ENCODE measurements at regions not wholly inside any gene's neighbourhood (a gene's known extent, or its start where the extent isn't known, plus 50 kb on each side); places are given as distances from the start of the nearest gene placed in this dataset.

- Histone ChIP-seq H3K36me3 (ENCODE audit: control insufficient read depth, insufficient read depth, low read length) (peaks cover 3% of the 10 kb centered on the region), H3K4me3 (ENCODE audit: low read depth, low read length) (no peak overlapping the region), H3K27me3 (ENCODE audit: control insufficient read depth, insufficient read depth, low read length) (no peaks in the 10 kb centered on the region)
- FAIRE-seq: no peak
- TF ChIP-seq CTCF (IDR thresholded peaks at IDR 0.05; ENCODE audit: insufficient read depth, low read length, severe bottlenecking): no peak
- DNase-seq (ENCODE audit: low read depth): no peak
These were observed 88.1 kb downstream of the SEPTIN7 start for GRCh38 chr7:35889001-35889400.

GRCh38 chr7:35889870-35890269 lies 89.0 kb downstream of the SEPTIN7 start:
- TF ChIP-seq CTCF (IDR thresholded peaks at IDR 0.05; ENCODE audit: insufficient read depth, low read length, severe bottlenecking): no peak
- Histone ChIP-seq H3K27me3 (ENCODE audit: control insufficient read depth, insufficient read depth, low read length) (no peaks in the 10 kb centered on the region), H3K4me3 (ENCODE audit: low read depth, low read length) (no peak overlapping the region), H3K36me3 (ENCODE audit: control insufficient read depth, insufficient read depth, low read length) (peaks cover 3% of the 10 kb centered on the region)
- FAIRE-seq: no peak
- DNase-seq (ENCODE audit: low read depth): no peak

- FAIRE-seq (no peak), DNase-seq (ENCODE audit: low read depth) (no peak)
- Histone ChIP-seq H3K36me3 (ENCODE audit: control insufficient read depth, insufficient read depth, low read length) (peaks cover 3% of the 10 kb centered on the region), H3K4me3 (ENCODE audit: low read depth, low read length) (no peak overlapping the region), H3K27me3 (ENCODE audit: control insufficient read depth, insufficient read depth, low read length) (no peaks in the 10 kb centered on the region)
- no peak for TF ChIP-seq CTCF (IDR thresholded peaks at IDR 0.05; ENCODE audit: insufficient read depth, low read length, severe bottlenecking)
These were observed 90.4 kb downstream of the SEPTIN7 start for GRCh38 chr7:35891004-35891830.

DNA sequence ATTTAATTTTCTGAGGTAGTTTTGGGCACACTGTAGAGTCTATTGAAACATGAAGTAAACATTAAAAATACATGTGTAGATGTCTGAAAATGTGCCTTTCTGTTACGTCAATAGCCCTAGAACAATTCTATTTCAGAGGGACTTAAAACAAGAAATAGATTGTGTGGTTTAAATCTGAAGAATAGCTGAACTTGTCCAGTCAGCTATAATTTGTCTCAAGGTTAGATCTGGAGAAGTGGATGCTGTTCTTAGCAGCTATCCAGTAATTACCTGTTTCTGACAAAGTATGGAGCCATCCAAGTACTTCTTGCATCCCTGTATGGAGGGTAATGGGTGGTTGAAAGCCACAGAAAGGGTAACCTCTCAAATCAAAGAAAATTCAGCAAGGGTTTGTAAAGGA lies 92.8 kb downstream of the SEPTIN7 start:
- no peak for DNase-seq (ENCODE audit: low read depth)
- Histone ChIP-seq H3K4me3 (ENCODE audit: low read depth, low read length) (no peak overlapping the region), H3K27me3 (ENCODE audit: control insufficient read depth, insufficient read depth, low read length) (no peaks in the 10 kb centered on the region), H3K36me3 (ENCODE audit: control insufficient read depth, insufficient read depth, low read length) (peaks cover 2% of the 10 kb centered on the region)
- FAIRE-seq: no peak
- no peak for TF ChIP-seq CTCF (IDR thresholded peaks at IDR 0.05; ENCODE audit: insufficient read depth, low read length, severe bottlenecking)

- TF ChIP-seq CTCF (IDR thresholded peaks at IDR 0.05; ENCODE audit: insufficient read depth, low read length, severe bottlenecking): no peak
- H3K4me3 ChIP-seq (ENCODE audit: low read depth, low read length): no peak overlapping the region
- FAIRE-seq (no peak), DNase-seq (ENCODE audit: low read depth) (no peak)
- no peaks in the 10 kb centered on the region for H3K27me3 ChIP-seq (ENCODE audit: control insufficient read depth, insufficient read depth, low read length)
- no peaks in the 10 kb centered on the region for H3K36me3 ChIP-seq (ENCODE audit: control insufficient read depth, insufficient read depth, low read length)
These were observed 93.9 kb downstream of the SEPTIN7 start for GRCh38 chr7:35894721-35895120.

DNA sequence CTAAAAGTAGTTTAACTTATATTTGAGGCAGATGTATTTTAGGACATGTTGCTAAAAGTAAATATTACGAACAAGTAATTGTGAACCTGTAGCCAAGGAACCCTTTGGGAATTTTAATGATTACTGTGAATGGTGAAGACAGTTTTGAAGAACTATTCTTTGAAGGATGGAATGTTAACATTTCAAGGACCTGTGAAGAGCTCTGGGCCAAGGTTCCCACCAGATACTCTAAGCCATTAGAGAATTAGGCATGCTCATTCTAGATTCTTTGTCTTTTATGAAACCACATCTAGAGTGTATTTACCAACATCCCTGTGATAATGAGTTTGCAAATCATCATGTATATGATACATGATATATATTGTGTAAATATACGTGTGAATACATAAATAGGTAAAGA lies 99.8 kb downstream of the SEPTIN7 start:
- Histone ChIP-seq H3K27me3 (ENCODE audit: control insufficient read depth, insufficient read depth, low read length) (no peaks in the 10 kb centered on the region), H3K36me3 (ENCODE audit: control insufficient read depth, insufficient read depth, low read length) (no peaks in the 10 kb centered on the region), H3K4me3 (ENCODE audit: low read depth, low read length) (no peak overlapping the region)
- FAIRE-seq: no peak
- TF ChIP-seq CTCF (IDR thresholded peaks at IDR 0.05; ENCODE audit: insufficient read depth, low read length, severe bottlenecking): no peak
- no peak for DNase-seq (ENCODE audit: low read depth)

Measured in bronchial epithelial cell (primary cell).